HG02973 (cell line): ENCODE measurements at regions not wholly inside any gene's neighbourhood (a gene's known extent, or its start where the extent isn't known, plus 50 kb on each side); places are given as distances from the start of the nearest gene placed in this dataset.

Experiments
- ATAC-seq: cut with Tn5 transposase; IDR thresholded peaks from one replicate; pipeline ENCODE4 v1.9.1; 2021; ENCODE audit warnings: moderate library complexity; ENCODE audit not compliant: unreplicated experiment

DNA sequence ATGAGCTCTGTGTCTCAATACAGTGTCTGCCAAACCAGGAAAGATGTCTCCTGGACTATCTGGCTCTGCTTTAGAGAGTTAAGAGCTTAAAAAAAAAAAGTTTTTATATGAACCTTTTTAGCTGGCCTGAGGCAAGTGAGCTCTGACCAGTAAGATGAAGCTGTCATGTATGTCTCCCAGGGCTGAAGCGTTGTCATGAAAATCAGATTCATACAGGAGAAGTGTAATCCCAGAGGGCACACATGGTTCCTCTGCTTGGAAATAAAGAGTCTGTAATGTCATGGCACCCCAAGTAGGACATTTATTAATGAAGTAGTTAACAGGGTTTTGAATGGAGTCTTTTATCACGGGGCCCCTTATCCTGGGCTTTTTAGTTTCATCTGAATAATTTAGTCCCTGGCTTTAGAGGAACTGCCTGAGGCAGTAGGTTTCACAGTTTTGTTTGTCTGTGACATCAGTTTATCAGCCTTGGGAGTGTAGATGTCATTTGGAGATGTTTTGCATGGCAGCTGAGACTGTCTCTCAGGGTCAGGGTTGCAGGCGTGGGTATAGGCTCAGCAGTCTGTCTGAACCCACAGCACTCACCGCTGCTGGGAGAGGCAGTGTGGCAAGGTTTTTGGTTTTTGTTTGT is 223.3 kb downstream of the DIRAS2 start:
- no peak for ATAC-seq

- no peak for ATAC-seq
Observed at GRCh38 chr9:90420211-90420610, 222.4 kb downstream of the DIRAS2 start.

DNA sequence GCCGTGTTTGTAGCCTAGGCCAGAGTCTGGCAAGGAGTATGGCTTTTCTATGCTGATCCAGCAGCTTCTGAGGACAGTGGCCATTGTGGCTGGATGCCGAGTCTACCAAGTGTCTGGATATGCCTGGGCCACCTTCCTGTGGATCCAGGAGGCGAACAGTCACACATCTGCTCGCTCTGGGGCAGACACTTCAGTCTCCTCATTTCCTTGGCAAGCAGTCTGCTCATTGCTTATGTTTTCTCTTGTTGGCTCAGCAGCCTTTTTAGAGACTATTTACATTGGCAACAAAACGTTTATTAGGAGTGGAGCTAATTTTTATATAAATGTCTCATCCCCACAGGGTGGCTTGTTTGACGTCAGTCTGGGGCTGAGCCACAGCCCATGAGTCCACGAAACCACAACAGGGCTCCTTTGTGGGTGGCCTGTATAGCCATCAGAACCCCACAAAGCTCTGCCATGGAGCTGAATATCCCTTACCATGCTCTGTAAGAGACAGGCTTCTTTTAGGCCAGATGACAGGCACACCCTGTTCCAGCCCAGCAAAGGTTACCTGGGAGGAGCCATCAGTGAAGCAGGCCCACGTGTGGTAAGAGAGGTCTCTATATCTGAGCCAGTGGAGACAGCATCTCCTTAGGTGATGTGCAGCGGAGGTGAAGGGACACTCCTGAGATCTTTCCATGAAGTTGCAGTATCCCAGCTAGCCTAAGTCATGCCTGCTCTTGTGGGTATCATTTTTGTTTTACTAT is 221.7 kb downstream of the DIRAS2 start:
- ATAC-seq, result no peak

- ATAC-seq, result no peak
Observed at GRCh38 chr9:90421786-90422185, 220.8 kb downstream of the DIRAS2 start.

GRCh38 chr9:90423661-90424193 is 218.9 kb downstream of the DIRAS2 start:
- ATAC-seq, result no peak

GRCh38 chr9:90428517-90428916 is 214.1 kb downstream of the DIRAS2 start:
- ATAC-seq, result no peak

- ATAC-seq, result no peak
Observed at GRCh38 chr9:90432951-90433350, 209.7 kb downstream of the DIRAS2 start.

GRCh38 chr9:90433398-90433941 is 209.2 kb downstream of the DIRAS2 start:
- ATAC-seq, result no peak

DNA sequence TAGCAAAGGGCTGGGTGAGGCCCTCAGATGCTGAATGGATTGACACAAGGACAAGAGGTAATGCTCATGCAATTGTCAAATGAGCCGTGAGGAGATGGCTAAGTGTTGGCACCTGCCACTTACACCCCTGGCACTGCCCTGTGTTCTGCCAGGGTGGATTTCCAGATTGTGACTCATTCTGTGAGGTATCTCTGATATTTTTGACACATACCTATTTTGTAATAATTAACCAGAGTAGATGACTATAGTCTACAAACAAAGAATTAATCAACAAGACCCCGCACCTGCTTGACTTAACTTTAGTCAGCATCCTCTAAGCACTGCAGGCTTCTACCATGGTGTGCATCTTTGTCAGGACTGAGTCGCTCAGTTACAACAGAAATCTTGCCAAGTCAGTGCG is 200.8 kb downstream of the DIRAS2 start:
- ATAC-seq, result no peak

DNA sequence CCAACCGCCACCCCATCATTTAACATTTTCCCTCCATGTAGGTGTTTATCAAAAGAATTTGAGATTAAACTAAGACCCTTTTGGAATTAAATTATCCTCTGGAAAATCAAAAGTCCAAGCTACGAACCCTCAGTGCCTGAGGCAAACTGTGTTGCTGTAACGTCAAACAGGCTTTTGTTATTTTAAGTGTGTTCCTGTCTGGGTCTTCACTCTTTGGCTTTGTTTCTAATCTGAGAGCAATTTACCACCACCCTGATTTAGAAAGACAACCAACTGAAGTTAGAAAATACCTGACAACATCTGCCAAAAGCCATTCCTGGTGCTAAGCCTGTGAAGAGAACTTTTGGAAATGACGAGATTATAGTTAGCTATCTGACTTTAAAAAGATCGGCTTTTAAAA is 199.9 kb downstream of the DIRAS2 start:
- no peak for ATAC-seq

GRCh38 chr9:90444609-90445204 is 197.9 kb downstream of the DIRAS2 start:
- no peak for ATAC-seq

DNA sequence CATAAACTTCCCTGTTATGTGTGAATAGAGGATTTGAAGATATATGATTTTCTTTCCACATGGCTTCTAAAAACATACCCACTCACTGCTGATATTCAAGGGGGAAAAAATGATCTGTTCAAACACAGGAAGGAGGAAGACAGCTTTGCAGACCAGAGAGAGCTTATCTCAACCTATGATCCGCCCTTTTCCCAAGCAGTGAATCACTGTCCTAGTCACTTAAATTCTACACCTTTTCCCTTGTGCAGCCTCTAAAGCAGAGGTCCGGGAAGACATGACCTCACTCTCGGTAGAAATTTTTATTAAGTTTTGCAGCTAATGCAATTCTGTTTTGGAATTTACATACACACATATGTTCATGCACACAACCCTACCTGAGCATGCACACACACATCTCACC is 197.2 kb downstream of the DIRAS2 start:
- no peak for ATAC-seq

DNA sequence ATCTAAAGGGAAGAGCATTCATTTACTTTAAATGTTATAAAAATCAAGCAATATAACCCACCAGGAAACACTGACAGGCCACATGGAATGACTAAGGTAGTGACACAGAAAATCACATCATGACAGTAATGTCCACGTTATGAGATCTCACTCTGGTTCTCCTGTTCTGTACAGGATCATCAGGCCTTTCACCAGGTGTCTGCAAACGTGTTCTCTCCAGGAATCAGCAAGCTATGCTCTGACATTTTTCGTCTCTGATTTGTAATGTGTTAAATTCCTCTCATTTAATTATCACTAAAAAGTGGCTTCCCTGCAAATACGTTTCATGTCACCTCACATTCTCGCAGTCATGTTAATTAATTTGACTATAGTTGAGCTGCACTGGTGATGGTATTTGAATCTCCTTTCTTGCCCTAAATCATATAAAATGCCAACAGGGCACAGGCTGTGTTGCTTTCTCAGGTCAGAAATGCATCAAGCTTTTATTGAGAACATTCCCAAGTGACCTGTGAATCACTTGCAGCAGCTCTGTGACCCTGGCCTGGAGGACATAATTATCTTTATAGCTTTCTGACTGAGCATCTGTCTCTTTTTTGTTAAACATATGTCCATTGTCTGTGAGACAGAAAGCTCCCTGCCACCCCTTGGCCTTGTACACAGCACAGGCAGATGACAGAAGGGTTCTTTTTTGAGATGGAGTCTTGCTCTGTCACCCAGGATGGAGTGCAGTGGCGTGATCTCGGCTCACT is 196.2 kb downstream of the DIRAS2 start:
- no peak for ATAC-seq

DNA sequence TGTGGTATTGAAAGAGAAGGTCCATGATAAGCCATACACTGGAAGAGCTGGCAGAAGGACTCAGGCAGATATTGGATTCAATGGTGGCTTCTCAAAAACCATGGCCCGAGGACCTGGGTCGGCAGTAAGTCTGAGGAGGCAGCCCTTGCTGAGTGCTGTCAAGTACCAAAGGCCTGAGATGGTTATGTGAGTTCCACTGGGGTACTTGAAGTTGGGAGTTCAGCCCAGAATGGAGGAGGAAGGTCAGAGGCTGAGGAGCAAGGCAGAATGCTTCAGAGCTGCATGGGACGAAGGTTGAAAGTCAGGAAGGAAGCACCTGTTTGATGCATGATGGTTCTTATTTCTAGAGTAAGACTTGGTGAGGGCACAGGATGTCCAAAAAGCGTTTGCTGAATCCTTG is 194.9 kb downstream of the DIRAS2 start:
- ATAC-seq, result no peak

DNA sequence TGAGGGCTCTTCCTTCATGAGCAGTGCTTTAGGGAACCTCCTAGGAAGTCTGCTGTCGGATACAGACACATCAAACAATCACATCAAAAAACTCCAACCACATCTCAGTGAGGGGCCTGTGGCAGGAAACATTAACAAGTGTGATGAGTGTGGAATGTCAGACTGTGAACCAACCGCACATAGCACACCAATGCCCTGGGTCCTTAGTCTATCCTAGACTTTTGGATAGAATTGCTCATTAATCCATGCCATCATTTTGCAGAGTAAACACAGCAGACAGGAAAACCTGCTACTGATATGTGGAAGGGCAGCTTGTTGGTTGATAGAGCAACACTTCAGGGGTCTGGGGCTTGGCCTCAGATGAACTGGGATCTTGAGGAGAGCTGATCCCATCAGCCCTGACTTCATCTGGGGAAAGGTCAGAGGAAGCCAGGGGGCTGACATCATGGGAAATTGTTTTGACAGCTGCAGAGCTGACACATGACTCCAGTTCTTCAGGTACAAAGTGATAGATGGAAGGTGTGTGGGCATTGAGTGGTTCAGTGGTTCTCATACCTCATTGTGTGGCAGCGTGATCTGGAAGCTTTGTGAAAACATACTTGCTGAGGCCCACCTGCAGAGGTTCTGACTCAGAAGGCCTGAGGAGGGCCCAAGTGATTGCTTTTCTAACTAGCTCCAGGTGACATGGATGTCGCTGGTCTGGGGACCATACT is 193.3 kb downstream of the DIRAS2 start:
- ATAC-seq, result no peak

DNA sequence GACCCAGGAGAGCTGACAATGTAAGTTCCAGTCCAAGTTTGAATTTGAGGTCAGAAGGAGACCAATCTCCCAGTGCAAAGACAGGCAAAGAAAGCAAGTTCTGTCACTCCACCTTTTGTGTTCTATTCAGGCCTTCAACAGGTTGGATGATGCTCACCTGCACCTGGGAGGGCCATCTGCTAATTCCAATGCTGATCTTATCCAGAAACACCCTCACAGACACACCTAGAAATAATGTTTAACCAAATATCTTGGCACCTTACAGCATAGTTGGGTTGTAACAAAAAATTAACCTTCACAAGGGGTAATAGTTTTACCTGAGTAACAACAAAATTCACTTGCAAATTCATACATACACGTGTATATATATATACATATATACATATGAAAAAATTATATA is 190.8 kb downstream of the DIRAS2 start:
- no peak for ATAC-seq

DNA sequence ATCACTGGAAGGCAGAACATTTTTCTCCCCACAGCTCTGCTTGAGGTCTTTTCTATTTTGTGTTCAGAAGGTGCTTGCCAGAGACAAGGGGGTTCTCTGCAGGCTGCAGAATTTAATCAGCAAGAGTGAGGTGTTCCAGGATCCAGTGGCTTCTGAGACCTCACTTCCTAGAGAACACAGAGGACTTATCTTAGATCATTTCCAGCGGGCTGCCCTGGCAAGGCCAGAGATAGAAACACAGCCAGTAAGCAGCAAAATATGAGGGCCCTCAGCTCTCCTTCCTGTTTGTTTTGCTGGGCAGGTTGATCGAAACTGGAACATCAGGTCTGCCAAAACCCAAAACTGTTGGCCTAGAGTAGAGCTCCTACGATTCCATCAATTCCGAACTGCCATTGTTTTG is 187.3 kb downstream of the DIRAS2 start:
- no peak for ATAC-seq

DNA sequence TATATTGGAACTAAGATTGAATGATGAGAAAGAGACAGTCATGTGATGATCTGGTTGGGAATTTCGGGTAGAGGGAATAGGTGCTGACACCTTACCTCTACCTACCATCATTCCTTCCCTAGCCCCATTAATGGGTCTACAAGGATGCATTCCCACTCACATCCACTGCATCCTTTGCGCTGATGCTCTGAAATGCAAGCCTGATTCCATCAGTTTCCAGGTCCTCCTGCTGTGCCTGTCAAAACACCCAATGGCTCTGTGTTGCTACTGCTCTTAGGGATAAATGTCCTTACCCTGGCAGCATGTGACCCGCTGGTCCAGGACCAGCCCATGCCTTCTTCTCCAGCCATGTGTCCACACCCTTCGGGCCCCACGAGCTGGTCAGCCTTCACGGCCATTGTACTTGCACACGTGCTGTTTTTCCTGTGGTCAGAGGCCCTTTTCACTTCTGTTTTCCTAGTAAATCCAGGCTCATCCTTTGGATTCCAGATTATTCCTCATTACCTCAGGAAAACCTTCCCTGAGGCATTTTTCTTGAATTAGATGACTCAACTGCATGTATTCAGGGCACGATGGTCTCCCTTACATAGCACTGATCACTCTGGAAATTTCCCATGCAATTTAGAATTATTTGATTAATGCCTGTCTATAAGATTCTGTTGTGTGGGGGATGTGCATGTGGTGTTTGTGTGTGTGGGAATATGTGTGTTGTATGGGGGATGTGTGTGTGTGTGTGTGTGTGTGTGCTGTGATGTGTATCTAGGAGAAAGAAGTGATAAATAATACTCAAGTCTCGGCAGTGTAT is 185.0 kb downstream of the DIRAS2 start:
- no peak for ATAC-seq

DNA sequence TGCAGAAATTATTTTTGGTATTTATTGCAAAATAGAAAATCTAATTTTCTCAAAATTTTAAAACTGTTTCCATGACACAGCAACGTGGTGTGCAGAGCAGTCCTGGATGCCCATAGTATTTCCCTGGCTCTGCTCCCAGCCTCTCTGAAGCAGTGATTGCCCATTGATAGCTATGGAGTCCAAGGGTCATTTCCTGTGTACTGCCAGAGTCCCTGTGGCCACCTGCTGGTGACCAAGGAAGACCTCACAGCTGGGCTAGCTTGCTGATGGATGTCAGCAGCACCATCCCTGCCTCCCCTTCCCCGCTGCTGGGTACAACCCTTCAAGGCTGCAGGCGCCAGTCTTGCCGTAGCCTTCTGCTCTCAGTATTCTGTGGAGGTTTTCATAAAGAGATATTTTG is 184.1 kb downstream of the DIRAS2 start:
- no peak for ATAC-seq

DNA sequence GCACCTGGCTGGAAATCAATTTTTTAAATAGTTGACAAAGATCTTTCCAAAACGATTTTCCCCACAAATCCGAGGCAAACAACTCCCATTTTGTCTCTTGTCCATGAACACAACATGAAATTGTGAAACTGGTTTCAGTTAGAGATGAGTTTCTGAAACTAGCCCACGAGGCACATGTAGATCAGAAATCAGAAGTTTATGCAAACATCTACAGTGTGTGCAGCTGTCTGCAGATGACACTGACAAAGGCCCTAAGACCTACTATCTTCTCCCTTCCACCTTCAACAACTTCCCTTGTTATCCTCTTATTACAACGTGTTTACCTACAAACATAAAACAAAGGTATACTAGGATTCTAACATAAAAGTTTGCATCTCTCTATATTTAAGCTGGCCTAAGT is 183.3 kb downstream of the DIRAS2 start:
- ATAC-seq, result no peak
